ENCODE measurements at regions not wholly inside any gene's neighbourhood (a gene's known extent, or its start where the extent isn't known, plus 50 kb on each side); places are given as distances from the start of the nearest gene placed in this dataset.

DNA sequence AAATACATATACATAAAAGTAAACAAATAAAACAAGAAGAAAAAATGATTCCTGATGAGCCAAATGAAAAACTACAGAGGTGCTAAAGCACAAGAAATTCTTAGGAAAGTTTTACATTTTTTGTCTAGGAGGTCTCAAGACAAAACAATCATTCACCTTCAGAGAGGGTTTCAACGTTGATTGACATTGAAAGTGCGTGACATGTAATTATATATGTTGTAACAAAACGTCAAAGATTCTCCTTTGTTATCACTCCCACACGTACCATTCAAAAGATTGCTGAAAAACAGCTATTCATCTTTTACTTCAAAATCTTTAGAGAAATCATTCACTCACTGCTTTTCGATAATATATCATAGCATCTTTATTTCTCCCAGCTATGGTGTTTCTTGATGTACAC is 375.9 kb downstream of the NEBL start:
- no peak for TF ChIP-seq CTCF (IDR thresholded peaks at IDR 0.05)
- no peak overlapping the region for H3K27ac ChIP-seq
- H3K27me3 ChIP-seq = no peaks in the 10 kb centered on the region
- H3K4me1 ChIP-seq (ENCODE audit: control insufficient read depth in 1 of 2, insufficient read depth in 1 of 2, low read depth in 1 of 2, low read length in 1 of 2) = no peaks in the 10 kb centered on the region
- H3K9me3 ChIP-seq = no peaks in the 10 kb centered on the region
- no peak overlapping the region for H3K4me3 ChIP-seq (ENCODE audit: low read depth in 1 of 2, low read length in 1 of 2)
- H3K36me3 ChIP-seq = no peaks in the 10 kb centered on the region

GRCh38 chr10:20515654-20516053 is 381.5 kb downstream of the NEBL start:
- no peak for TF ChIP-seq CTCF (IDR thresholded peaks at IDR 0.05)
- Histone ChIP-seq H3K27ac (no peak overlapping the region), H3K36me3 (no peaks in the 10 kb centered on the region), H3K4me3 (ENCODE audit: low read depth in 1 of 2, low read length in 1 of 2) (no peak overlapping the region), H3K27me3 (no peaks in the 10 kb centered on the region), H3K4me1 (ENCODE audit: control insufficient read depth in 1 of 2, insufficient read depth in 1 of 2, low read depth in 1 of 2, low read length in 1 of 2) (peaks cover 4% of the 10 kb centered on the region in 2 experiments), H3K9me3 (no peaks in the 10 kb centered on the region)

DNA sequence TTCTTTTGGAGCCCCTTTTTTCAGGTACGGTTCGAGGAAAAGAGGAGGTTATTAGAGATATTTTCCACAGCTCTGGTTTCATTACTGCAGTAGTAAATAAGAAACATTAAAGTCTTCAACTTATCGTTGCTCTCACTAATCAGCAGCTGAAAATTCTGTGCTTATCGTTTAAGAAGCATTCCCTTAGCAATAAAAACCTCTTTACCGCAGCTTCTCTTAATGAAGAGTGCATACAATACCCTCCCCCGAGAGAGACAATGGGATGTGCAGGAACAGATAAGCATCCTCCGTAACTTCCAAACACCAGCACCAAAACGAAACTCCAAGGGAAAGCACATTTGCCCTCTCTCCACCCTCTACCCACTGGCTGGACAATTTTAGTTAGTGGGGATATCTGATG is 384.5 kb downstream of the NEBL start:
- no peak overlapping the region for H3K4me3 ChIP-seq (ENCODE audit: low read depth in 1 of 2, low read length in 1 of 2)
- no peaks in the 10 kb centered on the region for H3K9me3 ChIP-seq
- H3K4me1 ChIP-seq (ENCODE audit: control insufficient read depth in 1 of 2, insufficient read depth in 1 of 2, low read depth in 1 of 2, low read length in 1 of 2) = peaks cover 4% of the 10 kb centered on the region in 2 experiments
- no peaks in the 10 kb centered on the region for H3K27me3 ChIP-seq
- no peak overlapping the region for H3K27ac ChIP-seq
- no peak for TF ChIP-seq CTCF (IDR thresholded peaks at IDR 0.05)
- H3K36me3 ChIP-seq = no peaks in the 10 kb centered on the region

GRCh38 chr10:20508921-20509320 is 388.2 kb downstream of the NEBL start:
- H3K4me1 ChIP-seq (ENCODE audit: control insufficient read depth in 1 of 2, insufficient read depth in 1 of 2, low read depth in 1 of 2, low read length in 1 of 2) = peaks cover 4% of the 10 kb centered on the region in 2 experiments
- H3K9me3 ChIP-seq = no peaks in the 10 kb centered on the region
- H3K36me3 ChIP-seq = no peaks in the 10 kb centered on the region
- no peaks in the 10 kb centered on the region for H3K27me3 ChIP-seq
- TF ChIP-seq CTCF (IDR thresholded peaks at IDR 0.05) = no peak
- no peak overlapping the region for H3K4me3 ChIP-seq (ENCODE audit: low read depth in 1 of 2, low read length in 1 of 2)
- H3K27ac ChIP-seq = no peak overlapping the region

GRCh38 chr10:20502903-20503585 is 394.1 kb downstream of the NEBL start:
- TF ChIP-seq CTCF (IDR thresholded peaks at IDR 0.05) = no peak
- Histone ChIP-seq H3K36me3 (no peaks in the 10 kb centered on the region), H3K4me3 (ENCODE audit: low read depth in 1 of 2, low read length in 1 of 2) (no peak overlapping the region), H3K27ac (no peak overlapping the region), H3K9me3 (no peaks in the 10 kb centered on the region), H3K27me3 (no peaks in the 10 kb centered on the region), H3K4me1 (ENCODE audit: control insufficient read depth in 1 of 2, insufficient read depth in 1 of 2, low read depth in 1 of 2, low read length in 1 of 2) (no peaks in the 10 kb centered on the region)

All from neutrophil (primary cell).